Spleen (tissue), 7 donors: ENCODE measurements at regions not wholly inside any gene's neighbourhood (a gene's known extent, or its start where the extent isn't known, plus 50 kb on each side); places are given as distances from the start of the nearest gene placed in this dataset.

Experiments used
- CTCF ChIP-seq, 11 experiments: fragments of 200-600 bp in 7 of 11; fragments of 450-650 bp in 4 of 11; sonication (generic) in 4 of 11; IDR thresholded peaks in 8 of 11; conservative IDR thresholded peaks in 3 of 11; 1 replicate in 7 of 11; 2 replicates in 4 of 11; pipeline versions ENCODE4 v1.4.0 to v1.8.0; 2016 to 2021; ENCODE audit warnings: antibody characterized with exemption in 11 of 11, inconsistent platforms in 4 of 11, mild to moderate bottlenecking in 1 of 11
- POLR2A ChIP-seq, 3 donors: fragments of 450-650 bp; IDR thresholded peaks; one replicate each; pipeline ENCODE4 v1.5.1; 2017; ENCODE audit warnings: antibody characterized with exemption in 3 of 3, mild to moderate bottlenecking in 1 of 3
- POLR2AphosphoS5 ChIP-seq, 3 donors: sonication (generic); formaldehyde crosslinking; IDR thresholded peaks; one replicate each; pipeline ENCODE4 v1.5.1; 2017; ENCODE audit warnings: antibody characterized with exemption in 3 of 3
- donor health status: DM: no; HTN: no; CAD: no; lungs with moderate emphysema.
- donor health status: DM: no; HTN: no; CAD: no.
- donor health status: DM: no; HTN: no; CAD: no.

- TF ChIP-seq POLR2A (IDR thresholded peaks at IDR 0.05) (no peak), CTCF (IDR thresholded peaks at IDR 0.05 in 8 of 11, conservative IDR thresholded peaks at IDR 0.05 in 3 of 11) (no peak), POLR2AphosphoS5 (IDR thresholded peaks at IDR 0.05) (no peak)
These were observed 1009.2 kb upstream of the GJE1 start for GRCh38 chr6:141123497-141123896.
